ENCODE measurements at regions not wholly inside any gene's neighbourhood (a gene's known extent, or its start where the extent isn't known, plus 50 kb on each side); places are given as distances from the start of the nearest gene placed in this dataset.

DNA sequence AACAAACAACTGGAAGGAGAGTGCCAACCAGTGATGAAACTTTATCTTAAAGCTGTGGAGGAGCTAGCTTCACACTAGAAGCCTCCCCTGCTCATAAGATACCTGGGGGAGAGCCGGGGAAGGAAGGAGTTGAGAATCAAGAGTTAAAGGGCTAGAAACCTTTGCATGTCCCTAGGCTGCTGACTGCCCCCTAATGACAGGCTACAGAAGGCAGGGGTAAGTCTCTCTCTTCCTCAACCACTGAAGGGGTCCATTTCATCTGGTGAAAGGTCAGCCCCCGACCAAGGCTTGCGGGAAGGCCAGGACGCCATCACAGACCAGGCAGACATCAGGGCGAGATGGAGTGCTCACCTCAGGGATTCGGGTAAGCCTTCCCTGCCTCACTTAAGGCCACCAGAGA, 65.6 kb upstream of the GRHL3 start:
- H2BK5ac ChIP-seq (ENCODE audit: low read depth, low read length, poor library complexity, severe bottlenecking): no peak overlapping the region
- no peaks in the 10 kb centered on the region for H3K36me3 ChIP-seq (ENCODE audit: control insufficient read depth, insufficient read depth, low read length)
- no peak overlapping the region for H4K91ac ChIP-seq (ENCODE audit: insufficient read depth, low read depth, low read length)
- H2AFZ ChIP-seq (replicated peaks; ENCODE audit: low read length, poor library complexity): no peak overlapping the region
- no peaks in the 10 kb centered on the region for H4K20me1 ChIP-seq (ENCODE audit: insufficient read depth, low read length)
- no peak overlapping the region for H3K4me3 ChIP-seq (ENCODE audit: insufficient read depth, low read depth, low read length)
- in situ Hi-C loops (cut with MboI; ENCODE audit: low sequenced_read_pairs) (no loop called here), dilution Hi-C loops (cut with HindIII; ENCODE audit: low sequenced_read_pairs, unreplicated experiment) (no loop called here), intact Hi-C loops (cut with micrococcal nuclease) (no loop called here)
- no peak overlapping the region for H2BK20ac ChIP-seq (ENCODE audit: low read depth, low read length)
- H3K79me1 ChIP-seq (ENCODE audit: low read depth in 1 of 2, low read length in 2 of 2): no peaks in the 10 kb centered on the region
- H4K5ac ChIP-seq (ENCODE audit: low read depth, low read length): no peak overlapping the region
- H3K9me1 ChIP-seq (ENCODE audit: insufficient read depth, low read length): no peaks in the 10 kb centered on the region
- H3K27ac ChIP-seq (ENCODE audit: insufficient read depth, low read length): no peak overlapping the region
- no peak overlapping the region for H3K4me2 ChIP-seq (ENCODE audit: low read depth, low read length)
- CTCF ChIA-PET: interaction anchor here (1.3 kb wide), 1 partner anchor 138 kb away, joined by 3 read pairs; no protein-coding TSS in a partner anchor
- no peak overlapping the region for H3K4ac ChIP-seq (ENCODE audit: low read depth, low read length)
- H3K18ac ChIP-seq (ENCODE audit: low read depth, low read length): no peak overlapping the region
- no peak overlapping the region for H2AK9ac ChIP-seq (replicated peaks; ENCODE audit: low read depth, low read length, poor library complexity)
- TF ChIP-seq, protein P1, sequence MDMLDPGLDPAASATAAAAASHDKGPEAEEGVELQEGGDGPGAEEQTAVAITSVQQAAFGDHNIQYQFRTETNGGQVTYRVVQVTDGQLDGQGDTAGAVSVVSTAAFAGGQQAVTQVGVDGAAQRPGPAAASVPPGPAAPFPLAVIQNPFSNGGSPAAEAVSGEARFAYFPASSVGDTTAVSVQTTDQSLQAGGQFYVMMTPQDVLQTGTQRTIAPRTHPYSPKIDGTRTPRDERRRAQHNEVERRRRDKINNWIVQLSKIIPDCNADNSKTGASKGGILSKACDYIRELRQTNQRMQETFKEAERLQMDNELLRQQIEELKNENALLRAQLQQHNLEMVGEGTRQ (IDR thresholded peaks at IDR 0.05; ENCODE audit: low read depth, low read length): no peak
- TF ChIP-seq POLR2A (IDR thresholded peaks at IDR 0.05; ENCODE audit: low read depth, low read length) (no peak), RFX5 (IDR thresholded peaks at IDR 0.05; ENCODE audit: low read depth, low read length) (no peak), MXI1 (IDR thresholded peaks at IDR 0.05; ENCODE audit: borderline replicate concordance, low read depth, low read length) (no peak), RAD21 (IDR thresholded peaks at IDR 0.05; ENCODE audit: low read length) (no peak), RCOR1 (IDR thresholded peaks at IDR 0.05; ENCODE audit: insufficient replicate concordance, low read length) (no peak), SMC3 (IDR thresholded peaks at IDR 0.05; ENCODE audit: low read depth, low read length) (no peak), MAZ (IDR thresholded peaks at IDR 0.05; ENCODE audit: borderline replicate concordance, low read depth, low read length) (no peak), NFE2L2 (IDR thresholded peaks at IDR 0.05; ENCODE audit: low read depth, low read length) (no peak), CHD1 (IDR thresholded peaks at IDR 0.05; ENCODE audit: low read depth, low read length) (no peak), FOS (IDR thresholded peaks at IDR 0.05; ENCODE audit: low read depth, low read length) (no peak), MAFK (IDR thresholded peaks at IDR 0.05; ENCODE audit: low read depth, low read length) (no peak), CEBPB (IDR thresholded peaks at IDR 0.05; ENCODE audit: low read depth, low read length) (no peak), BHLHE40 (IDR thresholded peaks at IDR 0.05; ENCODE audit: low read depth, low read length) (no peak)
- TF ChIP-seq, protein P2, sequence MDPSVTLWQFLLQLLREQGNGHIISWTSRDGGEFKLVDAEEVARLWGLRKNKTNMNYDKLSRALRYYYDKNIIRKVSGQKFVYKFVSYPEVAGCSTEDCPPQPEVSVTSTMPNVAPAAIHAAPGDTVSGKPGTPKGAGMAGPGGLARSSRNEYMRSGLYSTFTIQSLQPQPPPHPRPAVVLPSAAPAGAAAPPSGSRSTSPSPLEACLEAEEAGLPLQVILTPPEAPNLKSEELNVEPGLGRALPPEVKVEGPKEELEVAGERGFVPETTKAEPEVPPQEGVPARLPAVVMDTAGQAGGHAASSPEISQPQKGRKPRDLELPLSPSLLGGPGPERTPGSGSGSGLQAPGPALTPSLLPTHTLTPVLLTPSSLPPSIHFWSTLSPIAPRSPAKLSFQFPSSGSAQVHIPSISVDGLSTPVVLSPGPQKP (IDR thresholded peaks at IDR 0.05; ENCODE audit: borderline replicate concordance, low read depth, low read length): no peak
- TF ChIP-seq, protein P3, sequence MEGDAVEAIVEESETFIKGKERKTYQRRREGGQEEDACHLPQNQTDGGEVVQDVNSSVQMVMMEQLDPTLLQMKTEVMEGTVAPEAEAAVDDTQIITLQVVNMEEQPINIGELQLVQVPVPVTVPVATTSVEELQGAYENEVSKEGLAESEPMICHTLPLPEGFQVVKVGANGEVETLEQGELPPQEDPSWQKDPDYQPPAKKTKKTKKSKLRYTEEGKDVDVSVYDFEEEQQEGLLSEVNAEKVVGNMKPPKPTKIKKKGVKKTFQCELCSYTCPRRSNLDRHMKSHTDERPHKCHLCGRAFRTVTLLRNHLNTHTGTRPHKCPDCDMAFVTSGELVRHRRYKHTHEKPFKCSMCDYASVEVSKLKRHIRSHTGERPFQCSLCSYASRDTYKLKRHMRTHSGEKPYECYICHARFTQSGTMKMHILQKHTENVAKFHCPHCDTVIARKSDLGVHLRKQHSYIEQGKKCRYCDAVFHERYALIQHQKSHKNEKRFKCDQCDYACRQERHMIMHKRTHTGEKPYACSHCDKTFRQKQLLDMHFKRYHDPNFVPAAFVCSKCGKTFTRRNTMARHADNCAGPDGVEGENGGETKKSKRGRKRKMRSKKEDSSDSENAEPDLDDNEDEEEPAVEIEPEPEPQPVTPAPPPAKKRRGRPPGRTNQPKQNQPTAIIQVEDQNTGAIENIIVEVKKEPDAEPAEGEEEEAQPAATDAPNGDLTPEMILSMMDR (conservative IDR thresholded peaks at IDR 0.05; ENCODE audit: low read depth, low read length): no peak
- H3K9ac ChIP-seq (ENCODE audit: low read depth, low read length): no peak overlapping the region
- H2BK15ac ChIP-seq (ENCODE audit: low read depth, low read length): no peak overlapping the region
- H3K14ac ChIP-seq (replicated peaks; ENCODE audit: low read depth, low read length): no peak overlapping the region
- POLR2A ChIA-PET (ENCODE audit: unreplicated experiment): no interaction called here
- peaks cover 5% of the 10 kb centered on the region for H3K9me3 ChIP-seq (ENCODE audit: control insufficient read depth, insufficient read depth, low read length)
- no peak overlapping the region for H2AK5ac ChIP-seq (ENCODE audit: low read depth, low read length)
- no peak overlapping the region for H3K56ac ChIP-seq (ENCODE audit: extremely low read depth, insufficient read depth, low read length)
- no peak overlapping the region for H2BK120ac ChIP-seq (ENCODE audit: low read depth, low read length)
- DNase-seq (no peak), ATAC-seq (ENCODE audit: low read depth) (no peak)
- BruUV-seq (replicated peaks): no TSS peak
- no peak overlapping the region for H4K8ac ChIP-seq (ENCODE audit: low read depth in 2 of 2, low read length in 2 of 2)
- no CpG with 5 or more reads among the region's 6 CpGs for WGBS, 2 experiments (ENCODE audit: extremely low coverage in 2 of 2, insufficient read length in 1 of 2)
- H3K4me1 ChIP-seq (ENCODE audit: control insufficient read depth, insufficient read depth, low read length): no peaks in the 10 kb centered on the region
- peaks cover 28% of the 10 kb centered on the region for H3K27me3 ChIP-seq (ENCODE audit: control insufficient read depth, insufficient read depth, low read length)
- H3K23ac ChIP-seq (ENCODE audit: low read depth, low read length): no peak overlapping the region
